ENCODE measurements at regions not wholly inside any gene's neighbourhood (a gene's known extent, or its start where the extent isn't known, plus 50 kb on each side); places are given as distances from the start of the nearest gene placed in this dataset.

- Histone ChIP-seq H3K36me3 (ENCODE audit: control insufficient read depth, insufficient read depth, low read length) (no peaks in the 10 kb centered on the region), H3K27me3 (ENCODE audit: control insufficient read depth, insufficient read depth, low read length) (peaks cover 6% of the 10 kb centered on the region), H3K4me3 (ENCODE audit: low read depth, low read length) (no peak overlapping the region)
- DNase-seq (ENCODE audit: low read depth) (no peak), FAIRE-seq (no peak)
- TF ChIP-seq, protein P1, sequence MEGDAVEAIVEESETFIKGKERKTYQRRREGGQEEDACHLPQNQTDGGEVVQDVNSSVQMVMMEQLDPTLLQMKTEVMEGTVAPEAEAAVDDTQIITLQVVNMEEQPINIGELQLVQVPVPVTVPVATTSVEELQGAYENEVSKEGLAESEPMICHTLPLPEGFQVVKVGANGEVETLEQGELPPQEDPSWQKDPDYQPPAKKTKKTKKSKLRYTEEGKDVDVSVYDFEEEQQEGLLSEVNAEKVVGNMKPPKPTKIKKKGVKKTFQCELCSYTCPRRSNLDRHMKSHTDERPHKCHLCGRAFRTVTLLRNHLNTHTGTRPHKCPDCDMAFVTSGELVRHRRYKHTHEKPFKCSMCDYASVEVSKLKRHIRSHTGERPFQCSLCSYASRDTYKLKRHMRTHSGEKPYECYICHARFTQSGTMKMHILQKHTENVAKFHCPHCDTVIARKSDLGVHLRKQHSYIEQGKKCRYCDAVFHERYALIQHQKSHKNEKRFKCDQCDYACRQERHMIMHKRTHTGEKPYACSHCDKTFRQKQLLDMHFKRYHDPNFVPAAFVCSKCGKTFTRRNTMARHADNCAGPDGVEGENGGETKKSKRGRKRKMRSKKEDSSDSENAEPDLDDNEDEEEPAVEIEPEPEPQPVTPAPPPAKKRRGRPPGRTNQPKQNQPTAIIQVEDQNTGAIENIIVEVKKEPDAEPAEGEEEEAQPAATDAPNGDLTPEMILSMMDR (IDR thresholded peaks at IDR 0.05; ENCODE audit: insufficient read depth, low read length, severe bottlenecking) = no peak
Measured at GRCh38 chr11:19555266-19555665, 157.4 kb upstream of the NAV2 start.

DNA sequence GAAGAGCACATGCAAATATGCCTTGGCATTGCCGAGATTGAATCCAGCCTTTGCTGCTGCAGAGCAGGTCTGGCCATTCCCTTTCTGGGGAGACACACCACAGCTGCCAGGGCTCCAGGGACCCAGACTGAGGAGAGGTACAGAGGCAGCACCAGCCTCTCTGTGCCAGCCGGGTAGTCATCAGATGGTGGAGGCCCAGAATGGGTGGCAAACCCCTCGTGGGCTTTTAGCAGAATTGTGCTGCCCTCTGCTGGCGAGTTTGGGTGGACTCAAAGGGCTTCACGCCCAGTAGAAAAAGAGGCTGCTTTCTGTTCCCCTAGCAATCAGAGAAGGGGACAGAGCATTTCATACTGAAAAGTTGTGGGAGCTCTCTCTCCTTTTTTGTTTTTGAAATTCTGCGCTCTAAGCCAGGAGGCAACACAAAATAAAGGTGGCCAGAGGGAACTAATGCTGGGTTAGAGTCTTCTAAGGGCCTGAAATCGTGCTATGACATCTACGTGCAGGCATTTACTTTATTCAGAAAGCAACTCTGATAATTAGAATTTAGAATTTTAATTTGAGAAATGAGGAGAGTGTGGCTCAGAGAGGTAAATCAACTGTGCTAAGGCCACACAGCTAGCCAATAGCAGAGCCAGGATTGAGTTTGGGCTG is 158.8 kb upstream of the NAV2 start:
- TF ChIP-seq, protein P1 (IDR thresholded peaks at IDR 0.05; ENCODE audit: insufficient read depth, low read length, severe bottlenecking) = peak; percentile 90
- Histone ChIP-seq H3K4me3 (ENCODE audit: low read depth, low read length) (no peak overlapping the region), H3K27me3 (ENCODE audit: control insufficient read depth, insufficient read depth, low read length) (peaks cover 6% of the 10 kb centered on the region), H3K36me3 (ENCODE audit: control insufficient read depth, insufficient read depth, low read length) (no peaks in the 10 kb centered on the region)
- FAIRE-seq = no peak
- DNase-seq (ENCODE audit: low read depth) = peak; percentile 45

DNA sequence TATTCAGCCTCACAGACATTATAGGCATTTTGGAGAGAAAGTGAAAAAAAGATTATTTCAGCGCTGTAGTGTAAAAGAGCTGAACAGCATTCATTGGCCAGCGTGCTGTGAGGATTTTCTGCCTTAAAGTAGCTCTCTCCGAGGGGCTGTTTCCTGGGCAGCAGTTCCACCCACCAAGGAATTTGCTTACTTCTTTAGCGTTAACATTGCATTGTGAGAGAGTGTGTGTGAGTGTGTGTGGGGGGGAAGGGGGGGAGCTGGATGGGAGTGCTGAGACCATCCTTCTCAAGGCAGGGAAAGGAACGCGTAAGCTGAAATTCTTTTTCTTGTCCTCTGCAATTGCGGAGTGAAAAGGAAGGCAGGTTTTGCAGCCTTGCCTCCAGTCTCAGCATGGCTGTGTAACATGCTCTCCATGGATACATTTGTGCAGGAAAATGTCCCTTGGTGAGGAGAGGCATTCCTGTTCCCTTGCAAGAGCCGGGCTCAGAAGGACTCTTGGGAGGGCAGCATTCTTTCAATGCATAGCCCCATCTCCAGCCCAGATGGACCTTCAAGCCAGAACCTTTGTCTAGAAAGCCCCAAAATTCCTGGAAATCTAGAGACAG is 159.9 kb upstream of the NAV2 start:
- H3K4me3 ChIP-seq (ENCODE audit: low read depth, low read length) = no peak overlapping the region

DNA sequence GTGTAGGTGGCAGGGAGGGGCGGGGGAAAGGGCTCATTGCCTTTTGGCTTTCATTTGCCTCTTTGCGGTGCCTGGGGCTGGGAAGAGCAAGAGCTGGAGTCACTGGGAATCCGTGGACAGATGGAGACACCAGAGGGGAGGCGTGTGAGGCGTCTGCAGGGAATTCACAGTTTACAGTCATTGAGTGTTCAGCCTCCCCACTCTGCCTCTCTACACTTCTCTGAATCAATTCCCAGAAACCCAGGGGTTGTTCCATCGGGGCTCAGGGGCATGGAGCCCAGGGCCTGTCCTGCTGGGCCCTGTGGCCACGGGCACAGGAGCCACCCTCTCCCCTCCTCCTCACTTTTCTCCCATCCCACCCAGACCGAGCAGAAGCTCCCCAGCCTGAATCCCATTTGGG is 160.5 kb upstream of the NAV2 start:
- Histone ChIP-seq H3K27me3 (ENCODE audit: control insufficient read depth, insufficient read depth, low read length) (peaks cover 4% of the 10 kb centered on the region), H3K36me3 (ENCODE audit: control insufficient read depth, insufficient read depth, low read length) (no peaks in the 10 kb centered on the region), H3K4me3 (ENCODE audit: low read depth, low read length) (no peak overlapping the region)
- FAIRE-seq (no peak), DNase-seq (ENCODE audit: low read depth) (no peak)
- TF ChIP-seq, protein P1 (IDR thresholded peaks at IDR 0.05; ENCODE audit: insufficient read depth, low read length, severe bottlenecking) = no peak

More for the DNA sequence above, 159.9 kb upstream of the NAV2 start:
- H3K27me3 ChIP-seq (ENCODE audit: control insufficient read depth, insufficient read depth, low read length) = peaks cover 4% of the 10 kb centered on the region
- DNase-seq (ENCODE audit: low read depth) (no peak), FAIRE-seq (no peak)
- TF ChIP-seq, protein P1 (IDR thresholded peaks at IDR 0.05; ENCODE audit: insufficient read depth, low read length, severe bottlenecking) = no peak
- H3K36me3 ChIP-seq (ENCODE audit: control insufficient read depth, insufficient read depth, low read length) = no peaks in the 10 kb centered on the region

DNA sequence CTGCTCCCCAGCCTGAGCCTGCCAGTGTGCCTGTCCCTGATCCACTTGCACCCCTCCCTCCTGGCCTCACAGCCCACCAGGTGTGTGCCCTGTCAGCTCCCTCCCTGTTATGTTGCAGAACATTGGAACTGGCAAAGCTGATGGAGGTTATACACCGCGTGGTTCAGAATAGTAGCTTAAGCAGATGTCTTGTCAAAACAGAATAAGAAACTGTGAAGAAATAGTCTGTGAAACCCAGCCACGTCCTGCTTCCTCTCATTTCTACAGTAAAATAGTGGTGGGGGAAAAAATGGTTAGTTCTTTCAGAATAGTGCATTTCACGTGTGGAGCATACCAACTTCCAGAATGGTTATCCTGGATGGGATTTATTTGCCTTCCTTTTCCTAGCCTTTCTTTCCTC is 161.2 kb upstream of the NAV2 start:
- Histone ChIP-seq H3K36me3 (ENCODE audit: control insufficient read depth, insufficient read depth, low read length) (no peaks in the 10 kb centered on the region), H3K4me3 (ENCODE audit: low read depth, low read length) (no peak overlapping the region), H3K27me3 (ENCODE audit: control insufficient read depth, insufficient read depth, low read length) (peaks cover 4% of the 10 kb centered on the region)
- DNase-seq (ENCODE audit: low read depth) (no peak), FAIRE-seq (no peak)
- TF ChIP-seq, protein P1 (IDR thresholded peaks at IDR 0.05; ENCODE audit: insufficient read depth, low read length, severe bottlenecking) = no peak
